Neural cell (in vitro differentiated cells): ENCODE measurements at regions not wholly inside any gene's neighbourhood (a gene's known extent, or its start where the extent isn't known, plus 50 kb on each side); places are given as distances from the start of the nearest gene placed in this dataset.

Experiments used
- H2AFZ ChIP-seq: fragments of 200-600, 300-800 bp; sonication (generic), shearing (Covaris generic); 2 replicates; pipeline ENCODE4 v1.6.0; 2014; ENCODE audit warnings: low read depth, mild to moderate bottlenecking, antibody characterized with exemption, low read length, moderate library complexity
- H3F3A ChIP-seq: fragments of 200-600 bp; shearing (Covaris generic); 2 replicates; pipeline ENCODE4 v1.6.1; 2016; ENCODE audit warnings: mild to moderate bottlenecking, moderate library complexity, mixed read lengths, antibody characterized with exemption, low read length; ENCODE audit not compliant: insufficient read depth, poor library complexity, severe bottlenecking
- H3K27ac ChIP-seq: fragments of 200-600, 300-800 bp; sonication (generic), shearing (Covaris generic); 2 replicates; pipeline ENCODE4 v1.5.1; 2014; ENCODE audit warnings: mild to moderate bottlenecking, low read length, moderate library complexity
- H3K27me3 ChIP-seq: fragments of 300-800, 200-600 bp; sonication (generic), shearing (Covaris generic); 2 replicates; pipeline ENCODE4 v1.6.0; 2014; ENCODE audit warnings: mild to moderate bottlenecking, low read depth, low read length, moderate library complexity; ENCODE audit not compliant: insufficient read depth
- H3K36me3 ChIP-seq: fragments of 300-800, 200-600 bp; sonication (generic), shearing (Covaris generic); 2 replicates; pipeline ENCODE4 v1.5.1; 2014; ENCODE audit warnings: mild to moderate bottlenecking, antibody characterized with exemption, low read length, moderate library complexity; ENCODE audit not compliant: insufficient read depth
- H3K4me2 ChIP-seq: fragments of 300-800, 200-600 bp; sonication (generic), shearing (Covaris generic); 2 replicates; pipeline ENCODE4 v1.6.0; 2014; ENCODE audit warnings: mild to moderate bottlenecking, low read length
- H3K4me3 ChIP-seq: fragments of 300-800, 200-600 bp; sonication (generic), shearing (Covaris generic); 2 replicates; pipeline ENCODE4 v1.5.1; 2014; ENCODE audit warnings: mild to moderate bottlenecking, low read length, moderate library complexity
- H3K79me2 ChIP-seq: fragments of 200-600 bp; shearing (Covaris generic); replicated peaks from 2 replicates; pipeline ENCODE4 v1.6.0; 2014; ENCODE audit warnings: mild to moderate bottlenecking, low read length, moderate library complexity; ENCODE audit not compliant: insufficient read depth
- H3K9ac ChIP-seq: fragments of 300-800, 200-600 bp; sonication (generic), shearing (Covaris generic); 2 replicates; pipeline ENCODE4 v1.6.1; 2016; ENCODE audit warnings: mild to moderate bottlenecking, low read length, mixed read lengths
- H3K9me2 ChIP-seq: fragments of 200-600 bp; shearing (Covaris generic); 2 replicates; pipeline ENCODE4 v1.6.1; 2016; ENCODE audit warnings: mild to moderate bottlenecking, low read length, mixed read lengths; ENCODE audit not compliant: insufficient read depth
- H3K9me3 ChIP-seq: fragments of 200-600, 300-800 bp; sonication (generic), shearing (Covaris generic); 2 replicates; pipeline ENCODE4 v1.6.1; 2016; ENCODE audit warnings: mild to moderate bottlenecking, mixed run types, low read length, moderate library complexity, mixed read lengths
- H4K20me1 ChIP-seq: fragments of 200-600 bp; shearing (Covaris generic); 2 replicates; pipeline ENCODE4 v1.6.1; 2016; ENCODE audit warnings: mild to moderate bottlenecking, mixed run types; ENCODE audit not compliant: insufficient read depth
- EP300 ChIP-seq: fragments of 450-650 bp; conservative IDR thresholded peaks from 2 replicates; pipeline ENCODE4 v1.6.1; 2014; ENCODE audit warnings: antibody characterized with exemption, mild to moderate bottlenecking, moderate library complexity; ENCODE audit not compliant: poor library complexity, severe bottlenecking
- EZH2 ChIP-seq: fragments of 200-600, 300-800 bp; shearing (Covaris generic), sonication (generic); IDR thresholded peaks from 2 replicates; pipeline ENCODE4 v1.6.1; 2014; ENCODE audit warnings: antibody characterized with exemption, low read length, borderline replicate concordance, mild to moderate bottlenecking; ENCODE audit not compliant: insufficient read depth, poor library complexity, severe bottlenecking
- MXI1 ChIP-seq: fragments of 450-650 bp; conservative IDR thresholded peaks from 2 replicates; pipeline ENCODE4 v1.6.1; 2014; ENCODE audit warnings: antibody characterized with exemption, mild to moderate bottlenecking; ENCODE audit not compliant: poor library complexity, severe bottlenecking
- POLR2AphosphoS5 ChIP-seq: IDR thresholded peaks from 2 replicates; pipeline ENCODE4 v1.6.1; 2012
- RAD21 ChIP-seq: fragments of 450-650 bp; conservative IDR thresholded peaks from 2 replicates; pipeline ENCODE4 v1.6.1; 2014; ENCODE audit warnings: antibody characterized with exemption, mild to moderate bottlenecking, moderate library complexity
- SMC3 ChIP-seq: fragments of 450-650 bp; conservative IDR thresholded peaks from 2 replicates; pipeline ENCODE4 v1.6.1; 2014; ENCODE audit warnings: antibody characterized with exemption, mild to moderate bottlenecking, moderate library complexity; ENCODE audit not compliant: poor library complexity
- TAF1 ChIP-seq: IDR thresholded peaks from 2 replicates; pipeline ENCODE4 v1.6.1; 2012; ENCODE audit warnings: low read depth
- TF ChIP-seq, protein P1 (sequence below): IDR thresholded peaks from 2 replicates; pipeline ENCODE4 v1.6.1; 2012; ENCODE audit warnings: borderline replicate concordance
- TF ChIP-seq, protein P2 (sequence below): fragments of 450-650 bp; IDR thresholded peaks from 2 replicates; pipeline ENCODE4 v1.5.1; 2014; ENCODE audit warnings: antibody characterized with exemption, mild to moderate bottlenecking, moderate library complexity; ENCODE audit not compliant: poor library complexity, severe bottlenecking

DNA sequence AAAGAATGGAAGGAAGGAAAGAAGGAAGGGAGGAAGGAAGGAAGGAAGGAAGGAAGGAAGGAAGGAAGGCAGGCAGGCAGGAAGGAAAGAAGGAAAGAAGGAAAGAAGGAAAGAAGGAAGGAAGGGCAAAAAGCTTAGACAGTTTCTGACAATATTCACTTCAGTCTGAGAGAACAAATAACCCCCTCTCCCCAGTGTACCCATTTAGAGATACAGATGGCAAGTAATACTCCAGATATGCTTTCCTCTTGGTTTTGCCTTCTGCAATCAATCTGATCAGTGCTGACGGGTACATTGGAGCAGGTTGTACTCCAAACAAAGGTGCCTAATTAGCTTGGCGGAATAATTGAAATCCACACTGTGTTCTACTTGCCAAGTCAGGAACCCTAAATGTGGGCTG is 534.6 kb upstream of the TMEFF2 start:
- TF ChIP-seq MXI1 (no peak), EZH2 (no peak), SMC3 (no peak), EP300 (no peak), TAF1 (no peak), RAD21 (no peak), POLR2AphosphoS5 (no peak)
- TF ChIP-seq, protein P1, sequence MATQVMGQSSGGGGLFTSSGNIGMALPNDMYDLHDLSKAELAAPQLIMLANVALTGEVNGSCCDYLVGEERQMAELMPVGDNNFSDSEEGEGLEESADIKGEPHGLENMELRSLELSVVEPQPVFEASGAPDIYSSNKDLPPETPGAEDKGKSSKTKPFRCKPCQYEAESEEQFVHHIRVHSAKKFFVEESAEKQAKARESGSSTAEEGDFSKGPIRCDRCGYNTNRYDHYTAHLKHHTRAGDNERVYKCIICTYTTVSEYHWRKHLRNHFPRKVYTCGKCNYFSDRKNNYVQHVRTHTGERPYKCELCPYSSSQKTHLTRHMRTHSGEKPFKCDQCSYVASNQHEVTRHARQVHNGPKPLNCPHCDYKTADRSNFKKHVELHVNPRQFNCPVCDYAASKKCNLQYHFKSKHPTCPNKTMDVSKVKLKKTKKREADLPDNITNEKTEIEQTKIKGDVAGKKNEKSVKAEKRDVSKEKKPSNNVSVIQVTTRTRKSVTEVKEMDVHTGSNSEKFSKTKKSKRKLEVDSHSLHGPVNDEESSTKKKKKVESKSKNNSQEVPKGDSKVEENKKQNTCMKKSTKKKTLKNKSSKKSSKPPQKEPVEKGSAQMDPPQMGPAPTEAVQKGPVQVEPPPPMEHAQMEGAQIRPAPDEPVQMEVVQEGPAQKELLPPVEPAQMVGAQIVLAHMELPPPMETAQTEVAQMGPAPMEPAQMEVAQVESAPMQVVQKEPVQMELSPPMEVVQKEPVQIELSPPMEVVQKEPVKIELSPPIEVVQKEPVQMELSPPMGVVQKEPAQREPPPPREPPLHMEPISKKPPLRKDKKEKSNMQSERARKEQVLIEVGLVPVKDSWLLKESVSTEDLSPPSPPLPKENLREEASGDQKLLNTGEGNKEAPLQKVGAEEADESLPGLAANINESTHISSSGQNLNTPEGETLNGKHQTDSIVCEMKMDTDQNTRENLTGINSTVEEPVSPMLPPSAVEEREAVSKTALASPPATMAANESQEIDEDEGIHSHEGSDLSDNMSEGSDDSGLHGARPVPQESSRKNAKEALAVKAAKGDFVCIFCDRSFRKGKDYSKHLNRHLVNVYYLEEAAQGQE: no peak
- TF ChIP-seq, protein P2, sequence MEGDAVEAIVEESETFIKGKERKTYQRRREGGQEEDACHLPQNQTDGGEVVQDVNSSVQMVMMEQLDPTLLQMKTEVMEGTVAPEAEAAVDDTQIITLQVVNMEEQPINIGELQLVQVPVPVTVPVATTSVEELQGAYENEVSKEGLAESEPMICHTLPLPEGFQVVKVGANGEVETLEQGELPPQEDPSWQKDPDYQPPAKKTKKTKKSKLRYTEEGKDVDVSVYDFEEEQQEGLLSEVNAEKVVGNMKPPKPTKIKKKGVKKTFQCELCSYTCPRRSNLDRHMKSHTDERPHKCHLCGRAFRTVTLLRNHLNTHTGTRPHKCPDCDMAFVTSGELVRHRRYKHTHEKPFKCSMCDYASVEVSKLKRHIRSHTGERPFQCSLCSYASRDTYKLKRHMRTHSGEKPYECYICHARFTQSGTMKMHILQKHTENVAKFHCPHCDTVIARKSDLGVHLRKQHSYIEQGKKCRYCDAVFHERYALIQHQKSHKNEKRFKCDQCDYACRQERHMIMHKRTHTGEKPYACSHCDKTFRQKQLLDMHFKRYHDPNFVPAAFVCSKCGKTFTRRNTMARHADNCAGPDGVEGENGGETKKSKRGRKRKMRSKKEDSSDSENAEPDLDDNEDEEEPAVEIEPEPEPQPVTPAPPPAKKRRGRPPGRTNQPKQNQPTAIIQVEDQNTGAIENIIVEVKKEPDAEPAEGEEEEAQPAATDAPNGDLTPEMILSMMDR: no peak
- H3K9me3 ChIP-seq: no peaks in the 10 kb centered on the region
- H3K9ac ChIP-seq: no peak overlapping the region
- H3K27me3 ChIP-seq: no peaks in the 10 kb centered on the region
- H2AFZ ChIP-seq: no peak overlapping the region
- H3F3A ChIP-seq: no peaks in the 10 kb centered on the region
- no peak overlapping the region for H3K4me2 ChIP-seq
- H4K20me1 ChIP-seq: no peaks in the 10 kb centered on the region
- no peaks in the 10 kb centered on the region for H3K9me2 ChIP-seq
- H3K4me3 ChIP-seq: no peak overlapping the region
- no peak overlapping the region for H3K27ac ChIP-seq
- H3K36me3 ChIP-seq: no peaks in the 10 kb centered on the region
- no peaks in the 10 kb centered on the region for H3K79me2 ChIP-seq

DNA sequence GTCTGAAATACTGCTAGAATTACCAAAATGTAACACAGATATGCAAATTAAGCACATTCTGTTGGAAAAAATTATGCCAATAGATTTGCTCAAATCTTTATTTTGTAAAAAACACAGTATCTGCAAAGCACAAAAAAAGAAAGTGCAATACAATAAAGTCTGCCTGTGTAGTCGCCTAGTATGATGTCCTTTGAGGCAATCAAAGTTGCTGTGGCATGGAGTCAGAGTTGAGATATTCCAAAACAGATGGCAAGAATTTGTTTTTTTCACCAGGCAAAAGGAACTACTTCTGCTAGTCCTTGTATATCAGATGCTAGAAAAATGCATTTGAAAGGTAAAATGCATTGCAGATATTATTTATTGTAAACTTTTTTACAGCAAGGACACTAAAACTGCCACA is 531.3 kb upstream of the TMEFF2 start:
- H2AFZ ChIP-seq: no peak overlapping the region
- H3K4me3 ChIP-seq: no peak overlapping the region
- H3K27me3 ChIP-seq: no peaks in the 10 kb centered on the region
- H3K4me2 ChIP-seq: no peak overlapping the region
- H4K20me1 ChIP-seq: no peaks in the 10 kb centered on the region
- H3K36me3 ChIP-seq: no peaks in the 10 kb centered on the region
- H3F3A ChIP-seq: no peaks in the 10 kb centered on the region
- no peak for TF ChIP-seq MXI1
- no peak for TF ChIP-seq POLR2AphosphoS5
- TF ChIP-seq RAD21: no peak
- no peak for TF ChIP-seq SMC3
- TF ChIP-seq EZH2: no peak
- TF ChIP-seq EP300: no peak
- TF ChIP-seq TAF1: no peak
- TF ChIP-seq, protein P1: no peak
- TF ChIP-seq, protein P2: no peak
- H3K27ac ChIP-seq: no peak overlapping the region
- H3K79me2 ChIP-seq: no peaks in the 10 kb centered on the region
- no peak overlapping the region for H3K9ac ChIP-seq
- no peaks in the 10 kb centered on the region for H3K9me3 ChIP-seq
- no peaks in the 10 kb centered on the region for H3K9me2 ChIP-seq
